Iris pigment epithelial cell (primary cell): ENCODE measurements at regions not wholly inside any gene's neighbourhood (a gene's known extent, or its start where the extent isn't known, plus 50 kb on each side); places are given as distances from the start of the nearest gene placed in this dataset.
"Not testable (repeated sequence)": the region's sequence is repeated elsewhere in the genome, so short reads cannot be mapped to it uniquely, and the experiment has no call there.

Source experiments
- DNase-seq: peaks from one replicate; pipeline ENCODE4 v3.0.0-alpha.2; 2011; ENCODE audit warnings: low read depth

DNA sequence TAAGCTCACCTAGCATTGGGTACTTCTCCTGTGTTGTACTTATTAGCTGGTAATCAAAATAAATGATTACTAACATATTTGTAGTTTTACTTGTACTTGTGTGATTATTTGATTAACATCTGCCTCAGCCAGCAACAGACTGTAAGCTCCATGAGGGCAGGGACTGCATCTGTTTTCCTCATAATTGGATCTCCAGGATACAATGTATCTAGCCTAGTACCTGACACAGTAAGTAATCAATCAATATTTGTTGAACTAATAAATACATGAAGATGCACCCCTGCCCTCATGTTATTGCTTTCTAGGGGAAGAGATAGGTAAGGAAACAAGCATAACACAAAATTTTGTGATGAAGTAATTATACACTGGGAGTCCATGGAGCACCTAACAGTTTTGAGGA is 101.5 kb downstream of the TENT5C start:
- DNase-seq, result no peak

- DNase-seq, result no peak
Observed at GRCh38 chr1:117708323-117709248, 102.7 kb downstream of the TENT5C start.

- no peak for DNase-seq
Observed at GRCh38 chr1:117709249-117709691, 103.4 kb downstream of the TENT5C start.

- DNase-seq, result no peak
Observed at GRCh38 chr1:117710710-117711109, 104.9 kb downstream of the TENT5C start.

- no peak for DNase-seq
Observed at GRCh38 chr1:117712621-117713020, 106.8 kb downstream of the TENT5C start.

DNA sequence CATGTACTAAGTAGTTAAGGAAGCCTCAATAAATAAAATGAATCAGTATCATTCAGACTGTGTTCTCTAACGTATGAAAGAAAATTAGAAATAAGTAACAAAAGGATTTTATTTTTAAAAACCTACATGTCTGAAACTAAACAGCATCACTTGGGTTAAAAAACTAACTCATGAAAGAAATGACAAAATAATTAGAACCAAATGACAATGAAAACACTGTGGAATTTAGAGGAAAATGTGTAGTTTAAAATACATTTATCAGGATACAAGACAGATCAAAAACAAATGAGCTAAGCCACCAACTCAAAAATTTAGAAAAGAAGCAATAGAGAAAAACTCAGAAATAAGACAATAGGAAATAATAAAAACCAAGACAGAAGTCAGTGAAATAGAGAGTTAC is 108.7 kb downstream of the TENT5C start:
- DNase-seq, result no peak

GRCh38 chr1:117716030-117716429 is 110.2 kb downstream of the TENT5C start:
- DNase-seq, result not testable (repeated sequence)

DNA sequence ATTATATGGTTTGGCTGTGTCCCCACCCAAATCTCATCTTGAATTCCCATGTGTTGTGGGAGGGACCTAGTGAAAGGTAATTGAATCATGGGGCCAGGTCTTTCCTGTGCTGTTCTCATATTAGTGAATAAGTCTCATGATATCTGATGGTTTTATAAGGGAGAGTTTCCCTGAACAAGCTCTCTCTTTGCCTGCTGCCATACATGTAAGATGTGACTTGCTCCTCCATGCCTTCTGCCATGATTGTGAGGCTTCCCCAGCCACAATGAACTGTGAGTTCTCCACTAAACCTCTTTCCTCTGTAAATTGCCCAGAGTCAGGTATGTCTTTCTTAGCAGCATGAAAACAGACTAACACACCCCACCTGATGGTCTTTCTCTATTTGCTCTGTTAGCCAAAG is 112.1 kb downstream of the TENT5C start:
- DNase-seq, result not testable (repeated sequence)

DNA sequence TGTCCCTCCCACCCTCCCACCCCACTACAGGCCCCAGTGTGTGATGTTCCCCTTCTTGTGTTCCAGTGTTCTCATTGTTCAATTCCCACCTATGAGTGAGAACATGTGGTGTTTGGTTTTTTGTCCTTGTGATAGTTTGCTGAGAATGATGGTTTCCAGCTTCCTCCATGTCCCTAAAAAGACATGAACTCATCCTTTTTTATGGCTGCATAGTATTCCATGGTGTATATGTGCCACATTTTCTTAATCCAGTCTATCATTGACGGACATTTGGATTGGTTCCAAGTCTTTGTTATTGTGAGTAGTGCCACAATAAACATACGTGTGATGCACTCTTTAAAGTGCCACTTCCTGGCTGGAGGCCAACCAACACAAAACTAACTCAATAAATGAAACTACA is 112.7 kb downstream of the TENT5C start:
- DNase-seq, result not testable (repeated sequence)

GRCh38 chr1:117719004-117719403 is 113.2 kb downstream of the TENT5C start:
- DNase-seq, result no peak

- DNase-seq, result peak; percentile 41
Observed at GRCh38 chr1:117732065-117732797, 126.4 kb downstream of the TENT5C start.

GRCh38 chr1:117732956-117733355 is 127.1 kb downstream of the TENT5C start:
- DNase-seq, result no peak

- no peak for DNase-seq
Observed at GRCh38 chr1:117734403-117734802, 128.6 kb downstream of the TENT5C start.

GRCh38 chr1:117735045-117735992 is 129.5 kb downstream of the TENT5C start:
- DNase-seq, result peak; percentile 69

DNA sequence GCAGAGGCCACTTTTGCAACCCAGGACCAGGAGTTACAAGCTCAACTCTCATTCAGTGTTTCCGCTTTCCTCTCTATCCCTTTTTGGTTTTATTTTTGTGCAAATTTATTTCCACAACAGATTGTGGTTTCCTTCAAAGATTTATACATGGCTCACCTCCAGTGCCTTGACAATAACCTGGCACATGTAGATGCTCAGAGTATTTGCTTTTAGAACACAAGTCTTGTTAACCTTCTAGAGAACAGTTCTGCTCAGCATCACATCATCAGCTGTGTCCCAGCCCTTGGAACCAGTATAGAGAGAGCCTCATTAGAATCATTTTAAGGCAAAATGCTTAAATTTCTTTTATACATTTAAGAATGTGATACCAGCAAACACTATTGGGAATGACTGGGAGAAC is 133.7 kb downstream of the TENT5C start:
- no peak for DNase-seq

DNA sequence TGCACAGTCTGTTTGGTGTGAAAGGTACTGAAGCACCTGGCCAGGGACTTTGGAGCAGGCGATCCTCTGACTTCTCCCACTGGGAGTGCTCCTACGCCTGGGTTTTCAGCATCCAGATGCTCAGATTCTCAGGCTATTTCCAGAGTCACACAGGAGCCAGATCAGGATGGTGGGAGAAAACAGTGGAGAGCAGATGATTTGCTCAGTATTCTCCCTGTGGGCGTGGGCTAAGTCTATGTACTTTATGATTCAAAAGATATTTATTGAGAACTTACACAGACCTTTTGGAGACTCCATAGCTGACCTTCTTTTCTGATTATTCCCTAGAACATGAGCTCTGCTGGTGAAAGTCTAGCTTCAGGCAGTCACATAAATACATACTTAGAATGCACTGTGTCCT is 134.6 kb downstream of the TENT5C start:
- no peak for DNase-seq

- not testable (repeated sequence) for DNase-seq
Observed at GRCh38 chr1:117746565-117746964, 140.7 kb downstream of the TENT5C start.

- no peak for DNase-seq
Observed at GRCh38 chr1:117747605-117748004, 141.8 kb downstream of the TENT5C start.

GRCh38 chr1:117751321-117751720 is 145.5 kb downstream of the TENT5C start:
- DNase-seq, result no peak

GRCh38 chr1:117752661-117753060 is 146.8 kb downstream of the TENT5C start:
- DNase-seq, result no peak

DNA sequence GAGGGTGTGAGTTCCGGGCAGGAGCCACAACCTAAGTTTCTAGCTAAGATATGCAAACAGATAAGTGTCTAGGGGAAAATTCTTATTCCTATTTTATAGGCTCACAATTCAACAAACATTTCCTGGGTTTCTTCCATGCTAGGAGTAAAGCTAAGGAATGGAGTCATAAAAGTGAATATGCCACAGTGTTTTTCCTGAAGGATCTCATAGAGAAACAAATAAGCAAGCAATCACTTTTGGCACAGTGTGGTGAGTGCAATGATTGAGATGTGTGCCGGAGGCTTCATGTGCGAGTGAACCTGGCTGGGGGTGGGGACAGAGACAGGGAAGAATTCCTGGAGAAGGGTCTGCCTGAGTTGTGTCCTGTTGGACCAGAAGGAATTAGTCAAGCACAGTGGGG is 147.4 kb downstream of the TENT5C start:
- no peak for DNase-seq

DNA sequence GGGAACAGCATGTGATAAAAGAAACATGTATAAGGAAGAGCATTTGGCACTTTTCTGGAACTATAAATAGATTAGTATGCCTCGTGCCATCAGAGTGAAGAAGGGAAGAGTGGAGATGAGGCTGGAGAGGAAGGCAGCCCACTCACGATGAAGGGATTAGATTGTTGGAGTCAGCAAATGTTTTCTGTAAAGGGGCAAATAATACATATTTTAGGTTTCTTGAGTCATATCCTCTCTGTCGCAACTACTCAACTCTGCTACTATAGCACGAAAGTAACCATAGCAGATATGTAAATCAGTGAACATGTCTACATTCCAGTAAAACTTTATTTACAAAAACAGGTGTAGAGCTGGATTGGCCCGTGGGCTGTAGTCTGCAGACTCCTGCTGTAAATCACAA is 147.8 kb downstream of the TENT5C start:
- DNase-seq, result peak; percentile 79
